ENCODE measurements at regions not wholly inside any gene's neighbourhood (a gene's known extent, or its start where the extent isn't known, plus 50 kb on each side); places are given as distances from the start of the nearest gene placed in this dataset.

- no peak for DNase-seq
Observed at GRCh38 chr10:63710703-63711102, 189.5 kb downstream of the REEP3 start.

- no peak for DNase-seq
Observed at GRCh38 chr10:63711361-63711760, 190.2 kb downstream of the REEP3 start.

- no peak for DNase-seq
Observed at GRCh38 chr10:63711867-63712716, 190.9 kb downstream of the REEP3 start.

GRCh38 chr10:63712717-63713115 is 191.5 kb downstream of the REEP3 start:
- DNase-seq: peak in 1 of 2 donors; percentile 54

- DNase-seq: no peak
Observed at GRCh38 chr10:63713191-63714144, 192.3 kb downstream of the REEP3 start.

- peak; percentile 45 to 51 for DNase-seq
Observed at GRCh38 chr10:63716016-63716580, 194.9 kb downstream of the REEP3 start.

GRCh38 chr10:63717027-63717715 is 196.0 kb downstream of the REEP3 start:
- DNase-seq: no peak

- DNase-seq: no peak
Observed at GRCh38 chr10:63718006-63718405, 196.8 kb downstream of the REEP3 start.

- DNase-seq: no peak
Observed at GRCh38 chr10:63718421-63718820, 197.2 kb downstream of the REEP3 start.

- no peak for DNase-seq
Observed at GRCh38 chr10:63719226-63719856, 198.1 kb downstream of the REEP3 start.

- DNase-seq: peak in 1 of 2 donors; percentile 87
Observed at GRCh38 chr10:63720072-63720537, 198.9 kb downstream of the REEP3 start.

- no peak for DNase-seq
Observed at GRCh38 chr10:63720676-63721075, 199.5 kb downstream of the REEP3 start.

GRCh38 chr10:63722537-63722936 is 201.3 kb downstream of the REEP3 start:
- DNase-seq: no peak

- DNase-seq: no peak
Observed at GRCh38 chr10:63723320-63723719, 202.1 kb downstream of the REEP3 start.

- DNase-seq: no peak
Observed at GRCh38 chr10:63723741-63724140, 202.5 kb downstream of the REEP3 start.

GRCh38 chr10:63724922-63725321 is 203.7 kb downstream of the REEP3 start:
- no peak for DNase-seq

GRCh38 chr10:63726867-63727266 is 205.7 kb downstream of the REEP3 start:
- DNase-seq: no peak

- no peak for DNase-seq
Observed at GRCh38 chr10:63727636-63728035, 206.4 kb downstream of the REEP3 start.

- no peak for DNase-seq
Observed at GRCh38 chr10:63735305-63735704, 214.1 kb downstream of the REEP3 start.

- DNase-seq: no peak
Observed at GRCh38 chr10:63738410-63738809, 217.2 kb downstream of the REEP3 start.

- no peak for DNase-seq
Observed at GRCh38 chr10:63744060-63744941, 223.1 kb downstream of the REEP3 start.
